ENCODE measurements at regions not wholly inside any gene's neighbourhood (a gene's known extent, or its start where the extent isn't known, plus 50 kb on each side); places are given as distances from the start of the nearest gene placed in this dataset.

DNA sequence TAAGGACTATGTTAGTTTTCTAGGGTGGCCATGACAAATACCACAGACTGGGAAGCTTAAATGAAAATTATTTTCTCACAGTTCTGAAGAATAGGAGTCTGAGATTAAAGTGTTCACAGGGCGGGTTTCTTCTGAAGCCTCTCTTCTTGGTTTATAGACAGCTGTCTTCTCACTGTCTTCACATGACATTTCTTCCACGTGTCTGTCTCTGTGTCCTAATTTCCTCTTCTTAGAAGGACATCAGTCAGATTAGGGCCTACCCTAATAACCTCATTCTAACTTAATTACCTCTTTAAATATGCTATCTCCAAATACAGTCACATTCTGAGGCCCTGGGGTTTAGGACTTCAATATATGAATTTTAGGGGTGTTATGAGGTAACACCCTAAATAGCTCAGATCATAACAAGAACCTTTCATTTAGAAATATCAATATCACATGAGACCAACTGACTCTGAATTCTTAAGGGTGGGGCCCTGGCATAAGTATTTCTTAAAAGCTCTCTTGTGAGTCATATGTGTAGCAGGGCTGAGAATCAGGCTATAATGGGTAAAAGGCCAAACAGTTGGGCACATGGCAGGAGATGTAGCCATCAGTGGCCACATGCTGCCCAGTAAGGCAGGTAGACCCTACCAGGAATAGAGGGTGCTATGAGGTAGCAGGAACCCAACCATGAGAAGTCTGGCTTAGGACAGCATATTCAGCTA, 62.0 kb upstream of the TENT5A start:
- no peak for DNase-seq (ENCODE audit: low read depth)

DNA sequence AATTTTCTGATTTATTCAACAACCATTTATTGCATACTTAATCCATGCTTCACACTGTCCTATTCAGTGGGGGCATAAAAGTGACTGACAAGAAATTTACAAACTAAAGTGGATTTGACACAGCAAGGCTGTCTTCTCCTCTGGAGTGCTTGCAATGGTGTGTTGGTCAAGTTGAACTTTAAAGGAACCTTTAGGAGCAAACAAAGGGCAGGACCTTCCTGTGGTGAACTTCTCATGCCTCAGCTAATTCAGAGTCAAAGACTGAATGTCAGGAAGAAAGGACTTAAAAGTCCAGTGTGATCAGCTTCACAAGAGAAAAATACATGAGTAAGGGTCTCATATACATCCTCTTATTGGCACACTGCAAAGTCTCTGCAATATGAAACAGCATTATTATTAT, 60.8 kb upstream of the TENT5A start:
- no peak for DNase-seq (ENCODE audit: low read depth)

DNA sequence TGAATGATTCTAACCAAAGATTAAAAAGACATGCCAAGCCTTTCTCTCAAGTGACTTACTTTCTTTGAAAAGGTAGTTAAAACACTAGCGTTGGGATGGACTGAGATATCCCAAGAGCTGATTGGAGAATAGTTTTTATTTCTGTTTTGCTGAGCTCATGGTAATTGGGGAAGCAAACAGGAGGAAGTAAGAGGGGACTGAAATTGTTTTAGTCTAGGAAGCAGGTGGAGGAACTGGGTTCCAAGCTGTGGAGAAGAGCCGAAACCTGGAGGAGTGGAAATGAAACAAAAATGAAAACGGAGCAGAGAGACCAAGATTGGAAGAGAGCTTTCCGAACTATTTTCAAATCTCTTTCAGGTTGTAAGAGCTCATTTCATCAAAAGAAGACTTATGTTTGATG, 59.9 kb upstream of the TENT5A start:
- DNase-seq (ENCODE audit: low read depth): no peak

DNA sequence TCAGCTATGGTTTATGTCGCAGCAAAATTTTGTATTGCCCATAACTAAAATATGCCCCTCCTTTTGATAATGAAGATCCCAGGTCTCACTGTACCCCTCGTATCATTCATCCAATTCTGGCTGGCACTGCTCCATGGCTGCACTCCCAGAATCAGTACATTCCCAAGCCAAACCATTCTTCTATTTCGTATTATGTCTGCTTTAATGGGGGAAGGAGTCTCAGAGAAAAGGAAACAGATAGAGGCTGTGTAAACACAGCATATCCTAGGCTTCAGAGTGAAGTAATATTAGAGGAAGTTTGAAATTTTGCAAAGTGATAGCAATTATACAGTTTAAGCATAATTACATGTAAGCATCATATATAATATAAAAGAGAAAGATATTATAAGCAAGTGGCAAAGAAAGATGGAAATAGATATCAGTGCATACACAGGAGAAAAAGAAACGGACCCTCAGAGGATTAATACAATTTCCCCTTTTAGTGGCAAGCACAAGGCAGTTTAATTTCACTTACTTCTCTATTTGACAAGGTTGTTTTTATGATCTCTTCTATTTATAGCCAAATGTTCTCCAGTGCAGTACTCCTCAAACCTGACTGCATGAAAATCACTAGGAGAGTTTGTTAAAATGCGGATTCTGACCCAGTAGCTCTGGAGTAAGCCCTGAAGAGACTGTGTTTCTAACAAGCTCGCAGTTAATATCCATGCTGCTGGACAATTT, 56.5 kb upstream of the TENT5A start:
- no peak for DNase-seq (ENCODE audit: low read depth)

DNA sequence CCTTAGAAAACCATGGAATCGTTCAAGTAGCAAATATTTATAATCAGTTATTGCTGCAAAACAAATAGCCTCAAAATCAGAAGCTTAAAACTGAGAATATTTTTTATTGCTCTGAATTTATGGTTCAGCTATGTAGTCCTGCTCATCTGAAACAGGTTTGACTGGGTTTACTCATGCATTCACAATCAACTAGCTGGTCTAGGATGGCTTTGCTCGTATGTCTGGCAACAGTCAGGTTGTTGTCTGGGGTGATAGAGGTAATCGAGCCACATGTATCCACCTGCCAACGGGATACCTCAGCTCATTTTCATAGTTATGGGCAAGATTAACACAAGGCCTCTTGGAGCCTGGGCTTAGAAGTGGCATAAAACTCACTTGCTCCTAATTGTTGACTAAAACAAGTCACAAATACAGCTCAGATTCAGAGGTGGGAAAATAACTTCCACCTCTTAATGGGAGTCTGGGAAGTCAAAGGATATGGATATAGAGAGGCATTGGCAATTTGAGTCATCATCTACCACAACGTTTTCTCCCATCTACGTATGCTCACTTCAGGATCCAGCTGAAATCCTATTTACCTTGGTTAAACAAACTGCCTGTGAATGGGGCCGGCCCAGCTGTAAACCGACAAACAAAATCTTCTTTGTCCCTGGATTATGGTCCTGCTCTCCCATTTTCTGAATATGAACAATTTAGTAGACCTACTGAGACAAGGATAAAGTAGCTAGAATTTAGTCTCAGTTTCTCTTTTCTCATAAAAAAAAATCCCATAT, 54.5 kb upstream of the TENT5A start:
- DNase-seq (ENCODE audit: low read depth): no peak

DNA sequence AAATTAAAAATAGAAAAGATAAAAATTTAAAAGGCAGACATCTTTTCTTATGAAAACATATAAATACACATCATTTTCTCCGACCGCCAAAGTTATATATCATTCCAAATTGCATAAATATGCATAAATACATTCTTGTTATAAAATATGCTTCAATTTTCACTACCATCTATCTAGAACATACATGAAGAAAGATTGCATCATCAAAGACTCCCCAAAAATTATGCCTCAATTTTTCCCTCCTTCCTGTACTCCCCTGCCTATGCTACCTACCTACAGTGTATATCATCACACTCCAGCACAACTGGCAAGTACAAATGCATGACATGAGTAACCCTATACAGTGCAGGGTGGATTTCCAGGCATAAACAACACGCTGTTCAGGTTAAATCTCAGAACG, 49.9 kb upstream of the TENT5A start:
- DNase-seq (ENCODE audit: low read depth): no peak

Measured in non-pigmented ciliary epithelial cell (primary cell).